HL-60 (cell line): ENCODE measurements at regions not wholly inside any gene's neighbourhood (a gene's known extent, or its start where the extent isn't known, plus 50 kb on each side); places are given as distances from the start of the nearest gene placed in this dataset.

ENCODE experiments used
- POLR2AphosphoS5 ChIP-seq: IDR thresholded peaks from 2 replicates; pipeline ENCODE4 v1.6.1; 2012; ENCODE audit warnings: low read depth
- SPI1 ChIP-seq: IDR thresholded peaks from 2 replicates; pipeline ENCODE4 v1.6.1; 2012; ENCODE audit warnings: low read depth, mild to moderate bottlenecking, borderline replicate concordance
- TF ChIP-seq, protein P1 (sequence below): IDR thresholded peaks from one replicate; pipeline ENCODE4 v1.5.1; 2011; ENCODE audit warnings: low read length, control low read depth, inconsistent platforms; ENCODE audit not compliant: insufficient read depth
- TF ChIP-seq, protein P2 (sequence below): IDR thresholded peaks from 2 replicates; pipeline ENCODE4 v1.6.1; 2012; ENCODE audit warnings: low read depth; ENCODE audit not compliant: insufficient replicate concordance

DNA sequence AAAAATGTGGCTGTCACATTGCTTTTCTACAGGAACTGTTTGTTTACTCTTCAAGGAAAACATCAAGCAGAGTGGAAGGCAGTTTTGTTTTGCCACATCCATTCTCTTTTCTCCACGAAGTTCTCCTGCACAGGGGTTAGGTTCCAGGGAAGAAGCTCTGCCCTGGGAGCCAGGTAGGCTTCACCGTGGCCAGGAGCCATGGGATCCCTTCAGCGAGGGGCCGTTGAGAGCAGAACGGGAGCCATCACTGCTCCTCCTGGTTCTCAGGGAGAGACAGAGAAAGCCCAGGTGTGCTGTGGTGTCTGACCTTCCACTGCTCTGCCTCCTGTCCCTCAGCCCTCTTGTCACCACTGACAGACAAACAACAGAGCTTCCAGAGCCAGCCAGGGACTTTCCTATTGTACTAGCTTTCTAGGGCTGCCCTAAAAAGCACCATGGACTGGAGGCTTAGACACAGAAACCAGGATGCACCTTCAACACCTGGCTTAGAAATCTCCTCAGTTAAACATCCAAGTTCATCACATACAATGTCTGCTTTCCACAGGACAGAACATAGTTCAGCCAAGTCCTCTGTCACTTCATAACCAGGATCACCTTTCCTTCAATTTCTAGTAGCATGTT, 75.6 kb upstream of the SLC22A23 start:
- TF ChIP-seq, protein P1, sequence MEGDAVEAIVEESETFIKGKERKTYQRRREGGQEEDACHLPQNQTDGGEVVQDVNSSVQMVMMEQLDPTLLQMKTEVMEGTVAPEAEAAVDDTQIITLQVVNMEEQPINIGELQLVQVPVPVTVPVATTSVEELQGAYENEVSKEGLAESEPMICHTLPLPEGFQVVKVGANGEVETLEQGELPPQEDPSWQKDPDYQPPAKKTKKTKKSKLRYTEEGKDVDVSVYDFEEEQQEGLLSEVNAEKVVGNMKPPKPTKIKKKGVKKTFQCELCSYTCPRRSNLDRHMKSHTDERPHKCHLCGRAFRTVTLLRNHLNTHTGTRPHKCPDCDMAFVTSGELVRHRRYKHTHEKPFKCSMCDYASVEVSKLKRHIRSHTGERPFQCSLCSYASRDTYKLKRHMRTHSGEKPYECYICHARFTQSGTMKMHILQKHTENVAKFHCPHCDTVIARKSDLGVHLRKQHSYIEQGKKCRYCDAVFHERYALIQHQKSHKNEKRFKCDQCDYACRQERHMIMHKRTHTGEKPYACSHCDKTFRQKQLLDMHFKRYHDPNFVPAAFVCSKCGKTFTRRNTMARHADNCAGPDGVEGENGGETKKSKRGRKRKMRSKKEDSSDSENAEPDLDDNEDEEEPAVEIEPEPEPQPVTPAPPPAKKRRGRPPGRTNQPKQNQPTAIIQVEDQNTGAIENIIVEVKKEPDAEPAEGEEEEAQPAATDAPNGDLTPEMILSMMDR = no peak
- TF ChIP-seq POLR2AphosphoS5 (no peak), SPI1 (no peak)
- TF ChIP-seq, protein P2, sequence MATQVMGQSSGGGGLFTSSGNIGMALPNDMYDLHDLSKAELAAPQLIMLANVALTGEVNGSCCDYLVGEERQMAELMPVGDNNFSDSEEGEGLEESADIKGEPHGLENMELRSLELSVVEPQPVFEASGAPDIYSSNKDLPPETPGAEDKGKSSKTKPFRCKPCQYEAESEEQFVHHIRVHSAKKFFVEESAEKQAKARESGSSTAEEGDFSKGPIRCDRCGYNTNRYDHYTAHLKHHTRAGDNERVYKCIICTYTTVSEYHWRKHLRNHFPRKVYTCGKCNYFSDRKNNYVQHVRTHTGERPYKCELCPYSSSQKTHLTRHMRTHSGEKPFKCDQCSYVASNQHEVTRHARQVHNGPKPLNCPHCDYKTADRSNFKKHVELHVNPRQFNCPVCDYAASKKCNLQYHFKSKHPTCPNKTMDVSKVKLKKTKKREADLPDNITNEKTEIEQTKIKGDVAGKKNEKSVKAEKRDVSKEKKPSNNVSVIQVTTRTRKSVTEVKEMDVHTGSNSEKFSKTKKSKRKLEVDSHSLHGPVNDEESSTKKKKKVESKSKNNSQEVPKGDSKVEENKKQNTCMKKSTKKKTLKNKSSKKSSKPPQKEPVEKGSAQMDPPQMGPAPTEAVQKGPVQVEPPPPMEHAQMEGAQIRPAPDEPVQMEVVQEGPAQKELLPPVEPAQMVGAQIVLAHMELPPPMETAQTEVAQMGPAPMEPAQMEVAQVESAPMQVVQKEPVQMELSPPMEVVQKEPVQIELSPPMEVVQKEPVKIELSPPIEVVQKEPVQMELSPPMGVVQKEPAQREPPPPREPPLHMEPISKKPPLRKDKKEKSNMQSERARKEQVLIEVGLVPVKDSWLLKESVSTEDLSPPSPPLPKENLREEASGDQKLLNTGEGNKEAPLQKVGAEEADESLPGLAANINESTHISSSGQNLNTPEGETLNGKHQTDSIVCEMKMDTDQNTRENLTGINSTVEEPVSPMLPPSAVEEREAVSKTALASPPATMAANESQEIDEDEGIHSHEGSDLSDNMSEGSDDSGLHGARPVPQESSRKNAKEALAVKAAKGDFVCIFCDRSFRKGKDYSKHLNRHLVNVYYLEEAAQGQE = no peak
